GM21526 (cell line): ENCODE measurements at regions not wholly inside any gene's neighbourhood (a gene's known extent, or its start where the extent isn't known, plus 50 kb on each side); places are given as distances from the start of the nearest gene placed in this dataset.

ENCODE experiments used
- ATAC-seq: cut with Tn5 transposase; IDR thresholded peaks from one replicate; pipeline ENCODE4 v1.9.1; 2021; ENCODE audit warnings: moderate library complexity; ENCODE audit not compliant: unreplicated experiment, low FRiP score

DNA sequence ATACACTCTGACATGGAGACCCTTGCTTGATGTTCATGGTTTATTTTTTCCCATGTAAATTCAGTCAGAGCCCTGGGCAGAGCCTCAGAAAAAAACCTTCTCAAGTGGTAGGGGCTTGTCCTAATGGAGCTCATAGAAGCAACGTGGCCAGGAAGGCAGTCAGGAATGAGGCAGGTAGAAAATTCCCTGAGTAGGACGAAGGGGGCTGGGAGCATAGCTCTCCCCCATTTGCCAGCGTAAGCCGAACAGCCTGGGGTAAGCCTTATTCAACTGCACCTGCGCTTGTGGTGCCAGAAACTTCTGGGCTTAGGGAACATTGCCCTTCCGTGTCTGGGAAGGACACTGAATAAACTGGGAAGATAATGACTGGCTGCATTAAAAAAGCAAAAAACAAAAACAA, 238.5 kb upstream of the ROPN1 start:
- ATAC-seq, result no peak

DNA sequence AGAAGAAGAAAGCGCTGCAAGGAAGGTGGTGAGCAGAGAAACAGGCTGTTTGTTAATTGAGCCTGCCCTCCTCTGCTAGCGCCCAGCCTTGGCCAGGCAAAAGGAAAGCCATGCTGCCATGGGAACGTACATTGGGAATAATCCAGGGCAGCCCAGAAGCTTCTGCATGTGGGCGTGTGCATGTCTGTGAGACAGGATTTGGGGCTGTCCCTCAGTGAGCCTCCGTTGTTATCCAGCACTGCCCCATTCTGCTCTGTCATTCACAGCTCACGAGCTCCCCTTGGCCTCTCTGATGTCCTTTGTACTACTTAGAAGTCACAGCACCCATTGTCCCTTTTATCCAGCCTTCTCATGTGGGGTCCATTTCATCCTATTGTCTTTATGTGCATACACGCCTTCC, 239.1 kb upstream of the ROPN1 start:
- no peak for ATAC-seq

DNA sequence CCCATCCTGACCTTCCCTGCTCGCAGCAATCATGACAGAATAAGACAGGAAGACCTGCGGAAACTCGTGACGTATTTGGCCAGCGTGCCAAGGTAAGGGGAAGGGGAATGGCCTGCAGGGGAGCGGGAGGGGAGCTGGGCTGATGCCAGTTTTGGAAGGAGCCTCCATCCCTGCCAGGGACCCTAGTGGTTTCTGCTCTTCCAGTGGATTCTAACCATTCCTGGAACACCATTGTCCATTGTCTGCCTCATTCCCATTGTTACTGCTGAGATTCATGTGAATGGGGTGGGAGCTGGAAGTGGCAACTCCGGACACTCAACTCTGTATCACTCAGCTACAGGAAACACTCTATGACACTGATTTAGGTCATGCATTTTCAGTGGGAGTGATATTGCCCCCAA, 242.9 kb upstream of the ROPN1 start:
- no peak for ATAC-seq

DNA sequence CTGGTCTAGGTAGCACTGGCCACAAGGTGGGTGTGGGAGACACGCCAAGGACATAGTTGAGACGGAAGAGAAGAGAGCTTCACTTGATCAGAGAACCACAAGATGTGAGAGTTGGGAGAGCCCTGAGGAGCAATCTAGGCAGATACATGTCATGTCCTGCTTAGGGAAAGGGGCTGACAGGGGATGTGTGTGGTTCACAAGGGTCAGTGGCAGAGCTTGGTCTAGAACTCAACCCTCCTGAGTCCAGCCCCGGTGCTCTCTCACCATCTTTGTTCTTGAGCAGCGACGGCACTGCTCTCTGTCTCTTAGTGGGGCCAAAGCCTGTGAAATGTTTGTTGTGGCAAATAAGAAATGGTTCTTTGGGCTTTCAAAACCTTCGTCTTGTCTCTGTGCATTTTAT, 243.5 kb upstream of the ROPN1 start:
- no peak for ATAC-seq

DNA sequence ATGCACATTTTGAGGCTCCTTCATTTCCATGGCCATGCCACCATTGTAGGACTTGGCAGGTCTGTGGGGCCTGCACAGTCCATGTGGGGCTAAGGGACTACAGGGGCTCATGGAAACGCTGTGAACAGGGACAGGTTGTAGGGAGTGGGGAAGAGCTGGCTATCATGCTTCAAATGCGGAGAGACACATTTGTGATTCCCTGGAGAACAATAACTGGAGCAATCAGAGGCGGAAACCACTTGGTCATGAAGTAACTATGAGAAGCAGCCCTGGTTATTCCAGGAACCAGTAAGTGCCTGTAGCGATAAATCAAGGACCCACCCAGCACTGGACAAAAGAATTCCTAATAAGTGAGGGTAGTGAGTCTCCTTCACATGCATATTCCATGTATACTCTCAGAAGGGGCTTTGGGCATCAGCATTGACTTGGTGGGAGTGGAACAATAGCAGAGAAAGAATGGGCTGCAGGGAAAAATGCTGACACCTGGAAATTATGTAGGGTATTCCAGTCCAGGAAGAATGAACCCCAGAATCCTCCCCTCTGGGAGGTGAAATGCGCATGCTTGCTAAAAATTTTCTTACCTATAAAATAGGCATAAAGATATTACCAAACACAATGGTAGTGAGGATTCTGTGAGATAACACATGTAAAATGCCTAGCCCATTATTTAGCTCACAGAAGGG, 251.4 kb upstream of the ROPN1 start:
- ATAC-seq, result no peak

DNA sequence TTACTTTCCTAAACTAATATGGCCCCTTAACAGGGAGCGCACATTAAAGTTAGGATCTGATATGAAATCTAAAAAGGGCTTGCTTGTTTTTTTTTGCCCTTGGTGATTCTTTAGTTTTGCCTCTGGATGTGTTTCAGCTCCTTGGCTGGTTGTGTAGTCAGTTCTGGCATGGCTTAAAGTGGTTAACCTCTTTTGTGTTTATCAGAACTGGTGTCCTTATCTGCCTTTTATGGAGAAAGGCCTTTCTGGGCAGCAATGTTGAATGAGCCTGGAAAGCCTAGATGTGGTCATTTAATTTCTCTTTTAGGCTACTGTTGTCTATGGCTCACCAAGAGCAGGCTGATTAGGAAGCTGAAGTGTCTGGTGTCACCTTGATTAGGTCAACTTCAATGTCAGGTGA, 254.5 kb upstream of the ROPN1 start:
- ATAC-seq, result no peak

DNA sequence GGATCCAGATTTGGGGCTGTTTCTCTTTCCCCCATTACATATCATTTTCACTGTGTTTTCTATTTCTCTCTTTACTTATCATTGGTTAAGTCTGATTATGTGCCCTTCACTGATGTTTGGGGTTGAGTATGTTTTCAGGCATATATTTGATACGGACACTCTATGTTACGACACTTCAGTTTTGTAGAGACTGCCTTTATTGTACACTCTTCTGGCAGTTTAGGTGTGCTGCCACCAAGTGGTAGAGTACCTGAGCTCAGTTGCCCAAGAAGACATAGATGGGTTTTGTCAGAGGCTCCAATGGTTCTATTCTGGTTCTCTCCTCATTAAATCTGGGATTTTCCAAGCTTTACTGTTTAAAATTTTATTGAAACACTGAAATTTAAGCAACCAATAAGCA, 255.0 kb upstream of the ROPN1 start:
- no peak for ATAC-seq

DNA sequence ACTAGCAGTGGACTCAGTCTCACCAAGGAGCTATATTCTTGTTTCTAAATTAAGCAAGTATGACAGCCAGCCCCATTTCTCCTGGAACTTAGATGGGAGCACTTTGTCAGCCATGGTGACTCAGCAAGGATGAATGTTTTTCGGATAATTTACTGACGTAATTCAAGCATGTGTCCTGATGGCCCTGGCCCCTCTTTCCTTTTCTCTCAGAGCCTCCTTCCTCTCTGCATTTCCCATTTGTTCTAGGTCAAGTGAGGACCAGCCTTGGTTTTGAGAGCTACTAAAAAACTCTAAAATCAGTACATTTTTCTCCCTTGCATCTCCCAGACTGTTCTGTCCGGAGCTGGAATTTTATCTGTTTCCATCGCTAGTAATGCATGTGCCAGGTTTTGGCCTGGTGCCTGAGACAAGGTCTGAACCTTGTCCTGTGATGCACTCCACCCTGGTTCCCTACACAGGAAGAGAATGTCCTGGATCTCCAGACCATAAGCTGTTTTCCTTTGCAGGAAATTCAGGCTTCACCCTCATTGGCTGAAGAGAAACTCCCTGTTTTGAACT, 256.6 kb upstream of the ROPN1 start:
- ATAC-seq, result no peak

DNA sequence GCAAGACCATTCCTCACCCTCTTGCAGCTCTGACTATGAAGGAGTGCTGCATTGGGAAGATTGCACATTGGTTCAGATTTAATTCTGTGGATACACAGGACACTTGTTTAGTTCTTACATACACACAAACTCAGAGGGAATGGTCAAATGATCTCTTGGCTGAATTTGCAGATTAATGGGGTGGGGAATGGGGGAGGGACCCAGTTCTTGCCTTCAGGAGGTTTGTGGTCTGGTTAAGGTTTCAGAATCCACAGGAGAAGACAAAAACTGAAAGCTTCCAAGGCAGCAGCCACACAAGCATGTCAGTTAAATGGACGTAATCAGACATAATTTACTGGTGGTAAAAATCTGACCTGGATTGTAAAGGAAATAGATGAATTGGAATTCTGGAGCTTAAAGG, 257.1 kb upstream of the ROPN1 start:
- ATAC-seq, result no peak

DNA sequence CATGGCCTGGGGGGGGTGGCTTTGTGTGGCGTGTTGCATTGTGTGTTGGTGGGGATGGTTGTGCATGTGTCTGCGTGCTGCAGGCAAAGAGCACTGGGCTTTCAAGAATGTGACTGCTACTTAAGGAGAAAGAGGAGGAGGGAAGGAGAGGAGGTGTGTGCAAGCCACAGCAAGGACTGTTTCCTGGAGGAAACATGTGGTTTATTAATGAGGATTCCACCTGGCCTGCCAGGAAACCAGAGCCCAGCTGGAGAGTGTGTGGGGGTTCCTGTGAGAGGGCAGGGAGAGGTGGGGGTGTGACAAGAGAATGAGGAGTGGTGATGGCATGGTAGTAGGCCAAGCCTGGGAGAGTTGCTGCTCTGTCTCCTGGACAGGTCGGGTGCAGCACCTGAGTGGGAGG, 258.1 kb upstream of the ROPN1 start:
- ATAC-seq, result no peak

DNA sequence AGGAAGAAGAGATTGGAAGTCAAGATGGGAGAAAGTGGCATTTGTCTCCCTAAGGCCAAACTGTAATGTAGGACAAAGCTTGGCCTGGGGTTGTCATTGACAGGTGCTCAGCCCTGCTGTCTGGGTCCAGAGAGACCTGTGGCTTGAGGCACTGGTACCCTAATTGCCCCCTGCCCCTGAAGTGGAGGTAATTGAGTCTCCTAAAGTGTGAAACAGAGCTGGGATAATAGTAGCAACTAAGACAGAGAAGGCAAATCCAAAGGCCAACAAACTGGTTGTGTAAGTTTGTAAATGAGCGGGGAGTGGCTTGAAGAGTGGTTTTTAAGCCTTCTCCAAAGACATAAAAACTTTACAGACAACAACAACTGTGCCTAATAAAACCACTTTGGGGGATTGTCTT, 264.2 kb upstream of the ROPN1 start:
- no peak for ATAC-seq

DNA sequence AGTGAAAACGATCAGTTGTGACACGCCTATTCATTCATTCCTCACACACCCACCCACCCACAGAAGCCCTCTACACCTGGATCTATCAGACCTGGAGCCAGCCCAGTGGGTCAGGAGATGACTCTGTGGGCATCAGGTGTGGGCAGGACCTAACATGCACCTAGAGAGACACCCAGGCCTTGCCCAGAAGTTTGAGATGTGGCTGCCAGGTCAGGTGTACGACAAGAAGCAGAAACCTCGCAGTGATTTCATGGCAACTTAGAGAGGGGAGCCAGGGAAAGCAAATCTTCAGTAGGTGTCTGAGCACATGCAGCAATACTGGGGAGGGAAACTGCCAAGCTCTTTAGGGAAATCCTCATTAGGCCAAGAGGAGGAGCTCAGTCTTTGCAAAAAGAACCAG, 264.7 kb upstream of the ROPN1 start:
- ATAC-seq, result no peak

DNA sequence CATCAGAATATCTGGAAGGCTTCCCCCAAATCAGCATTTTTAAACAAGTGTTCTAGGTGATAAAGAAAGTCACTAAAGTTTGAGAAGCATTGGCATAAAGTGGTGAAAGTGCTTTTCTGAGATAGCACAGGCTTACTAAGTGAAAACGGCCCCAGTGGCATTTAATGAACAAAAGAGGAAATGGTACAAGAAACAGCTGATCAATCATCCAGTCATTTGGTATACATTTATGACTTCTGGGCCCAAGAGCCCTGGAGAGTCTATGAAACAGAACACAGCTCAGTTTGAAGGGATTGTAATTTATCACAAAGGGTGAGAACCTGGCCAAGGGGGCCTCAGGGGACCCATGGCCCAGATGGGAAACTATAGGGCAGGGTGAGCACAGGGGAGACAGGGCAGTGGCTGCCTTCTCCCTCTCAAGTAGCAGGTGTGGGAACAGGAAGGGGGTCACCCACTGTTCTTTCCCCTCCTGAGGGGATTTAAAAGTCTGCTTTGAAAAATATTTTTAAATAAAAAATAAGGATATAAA, 265.5 kb upstream of the ROPN1 start:
- ATAC-seq, result no peak

DNA sequence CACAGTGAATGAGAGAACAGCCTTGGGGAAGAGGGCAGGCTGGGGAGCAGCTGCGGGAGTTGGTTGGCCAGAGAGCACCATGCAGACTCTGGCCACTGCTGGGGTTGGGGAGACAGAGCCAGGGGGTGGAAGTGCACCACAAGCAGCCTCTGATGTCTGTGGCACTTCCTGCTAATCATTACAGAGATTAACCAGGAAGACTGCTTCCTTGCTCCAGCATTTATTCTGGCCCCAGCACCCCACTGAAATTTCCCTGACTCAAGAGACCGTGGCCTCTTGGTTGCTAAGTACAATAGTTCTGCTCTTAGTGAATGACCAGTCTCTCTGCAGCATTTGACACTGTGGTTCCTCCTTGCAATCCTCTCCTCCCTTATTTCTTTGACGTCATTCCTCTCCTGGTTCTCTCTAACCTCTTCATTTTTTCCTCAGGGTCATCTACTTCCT, 266.2 kb upstream of the ROPN1 start:
- ATAC-seq, result no peak

DNA sequence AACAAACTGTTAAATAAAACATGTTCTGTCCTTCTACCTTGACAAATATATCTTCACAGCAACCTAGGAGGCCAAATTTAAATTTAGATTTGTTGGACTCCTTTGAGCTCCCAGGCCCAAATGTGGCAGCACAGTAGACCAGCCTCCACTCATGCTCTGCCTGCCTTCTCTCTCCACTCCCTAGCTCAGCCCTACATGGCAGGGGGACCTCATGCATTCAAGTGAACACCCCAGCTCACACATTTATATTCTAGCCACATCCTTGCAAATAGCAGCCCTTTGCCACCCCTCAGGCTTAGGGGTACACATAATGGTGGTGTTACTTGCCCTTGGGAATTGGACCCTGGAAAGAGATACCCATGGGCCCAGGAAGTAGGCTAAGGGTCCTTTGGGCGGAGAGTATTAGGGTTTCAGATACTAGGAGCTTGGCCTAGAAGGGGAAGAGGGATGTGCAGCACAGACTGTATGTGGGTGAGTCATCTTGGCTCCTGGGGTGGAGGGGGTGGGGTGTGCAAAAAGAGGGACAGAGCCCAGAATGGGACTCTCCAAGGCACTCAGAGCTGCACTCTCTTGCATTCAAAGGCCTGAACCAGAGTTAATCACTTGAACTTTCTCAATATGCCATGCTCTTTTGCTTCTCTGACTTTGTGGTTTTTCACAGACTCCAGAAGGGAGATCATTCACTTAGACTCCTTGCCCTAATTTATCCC, 268.4 kb upstream of the ROPN1 start:
- ATAC-seq, result no peak

DNA sequence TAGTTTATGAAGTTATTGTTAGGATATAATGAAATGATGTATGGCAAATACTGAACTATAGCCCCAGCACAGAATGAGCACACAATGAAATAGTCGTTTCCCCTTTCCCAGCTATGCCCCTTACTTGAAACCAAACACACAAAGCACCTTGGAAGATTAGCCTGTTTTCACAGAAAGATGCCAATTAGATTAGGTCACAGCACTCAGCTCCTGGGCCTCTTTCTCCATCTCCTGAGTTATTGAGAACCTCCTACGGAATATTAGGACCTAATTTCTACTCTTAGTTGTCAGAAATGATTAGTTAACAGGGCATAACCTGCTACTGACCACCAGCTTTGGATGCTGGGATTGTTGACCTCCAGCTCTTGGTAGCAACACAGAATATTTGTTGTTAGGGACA, 269.4 kb upstream of the ROPN1 start:
- ATAC-seq, result no peak

DNA sequence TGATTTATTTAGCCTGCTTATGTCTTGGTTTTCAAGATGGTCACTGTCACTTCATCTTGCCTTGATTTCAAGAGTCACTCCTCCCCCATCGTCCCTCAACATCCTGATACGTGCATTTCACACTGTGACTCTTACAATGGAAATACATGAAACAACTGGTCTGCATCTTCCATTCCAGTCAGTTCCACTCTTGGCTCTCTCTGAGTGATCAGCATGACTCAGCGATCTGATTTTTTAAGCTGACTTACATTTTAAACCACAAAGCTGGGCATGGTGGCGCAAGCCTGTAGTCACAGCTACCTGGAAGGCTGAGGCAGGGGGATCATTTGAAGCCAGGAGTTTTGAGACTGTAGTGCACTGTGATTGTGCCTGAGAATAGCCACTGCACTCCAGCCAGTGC, 271.2 kb upstream of the ROPN1 start:
- no peak for ATAC-seq

DNA sequence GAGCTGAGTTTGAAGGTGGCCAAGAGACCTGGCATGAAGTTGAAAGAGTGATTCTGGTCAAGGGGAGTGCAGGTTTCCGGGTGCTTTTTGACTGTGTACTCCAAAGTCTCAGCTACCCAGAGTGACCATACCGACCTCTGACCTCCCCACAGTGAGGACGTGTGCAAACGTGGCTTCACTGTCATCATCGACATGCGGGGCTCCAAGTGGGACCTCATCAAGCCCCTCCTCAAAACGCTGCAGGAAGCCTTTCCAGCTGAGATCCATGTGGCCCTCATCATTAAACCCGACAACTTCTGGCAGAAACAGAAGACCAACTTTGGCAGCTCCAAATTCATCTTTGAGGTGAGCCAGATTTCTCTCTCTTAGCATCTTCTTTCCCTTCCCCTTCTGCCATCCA, 272.4 kb upstream of the ROPN1 start:
- no peak for ATAC-seq

DNA sequence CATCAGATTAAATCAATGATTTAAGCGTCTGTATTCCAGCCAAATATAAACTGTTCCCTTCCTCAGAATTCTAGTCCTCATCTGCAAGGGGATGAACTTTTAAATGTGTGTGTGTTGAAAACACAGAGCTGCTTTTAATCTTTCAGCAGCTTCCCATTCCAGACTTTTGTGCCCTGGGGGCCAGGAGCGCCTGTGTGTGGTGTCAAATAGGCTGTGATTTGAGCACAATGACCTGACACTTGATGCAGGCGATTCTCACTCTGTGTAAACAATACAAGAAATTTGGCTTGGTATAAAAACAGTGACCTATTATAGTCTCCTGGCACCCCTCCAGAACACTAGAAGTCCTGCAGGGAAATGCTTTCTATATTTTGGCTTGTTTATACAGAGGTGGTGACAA, 274.6 kb upstream of the ROPN1 start:
- ATAC-seq, result no peak

DNA sequence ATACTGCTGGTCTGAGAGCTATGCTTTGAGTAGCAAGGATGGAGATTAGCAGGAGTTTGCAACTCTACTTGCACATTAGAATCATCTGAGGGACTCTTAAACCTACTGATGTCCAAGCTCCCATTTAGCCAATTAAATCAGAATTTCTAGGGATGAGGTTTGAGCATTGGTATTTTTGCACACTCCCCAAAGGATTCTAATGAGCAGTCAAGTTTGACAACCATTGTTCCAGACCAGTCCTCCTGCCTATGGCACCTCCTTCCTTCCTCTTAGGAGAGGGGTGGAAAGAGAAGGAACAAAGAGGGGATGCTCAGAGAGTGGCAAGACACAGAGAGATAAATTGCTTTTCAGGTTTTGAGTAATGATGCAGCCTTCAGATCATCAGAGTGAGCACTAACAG, 275.5 kb upstream of the ROPN1 start:
- no peak for ATAC-seq

DNA sequence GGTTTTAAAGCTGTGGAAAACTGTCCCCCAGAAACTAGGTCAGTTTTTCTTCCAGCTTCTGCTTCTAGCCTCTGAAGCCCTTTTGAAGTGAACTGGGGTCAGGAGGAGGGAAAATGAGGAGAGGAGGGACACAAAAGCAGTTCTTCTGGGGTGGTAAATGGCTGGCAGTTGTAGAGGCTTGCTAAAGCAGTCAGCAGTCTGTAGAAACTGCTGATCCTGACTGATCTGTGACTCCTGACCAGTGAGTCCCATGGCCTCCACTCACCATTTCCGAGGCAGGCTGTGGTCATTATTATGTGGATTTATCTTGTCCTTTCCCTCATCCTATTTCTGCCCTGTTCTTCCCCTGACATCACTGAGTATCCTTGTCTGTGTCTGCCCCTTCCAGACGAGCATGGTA, 276.4 kb upstream of the ROPN1 start:
- ATAC-seq, result no peak

DNA sequence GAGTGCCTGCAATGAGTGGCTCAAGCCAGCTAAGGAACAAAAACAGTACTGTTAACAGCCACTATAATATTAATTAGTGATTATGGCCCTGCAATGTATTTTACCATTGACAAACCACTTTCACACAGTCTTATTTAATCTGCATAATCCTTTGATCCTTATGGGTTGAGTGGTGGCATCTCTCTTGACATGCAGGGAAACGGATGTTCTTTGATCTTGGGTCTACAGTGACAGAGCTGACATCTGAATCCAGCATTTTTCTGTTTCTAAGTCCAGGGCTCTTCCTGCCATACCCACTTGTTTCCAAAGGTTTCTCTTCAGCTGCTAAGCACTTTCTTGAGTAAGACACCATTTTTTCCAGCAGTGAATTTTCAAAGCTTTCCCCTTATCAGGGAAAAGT, 277.7 kb upstream of the ROPN1 start:
- no peak for ATAC-seq
